Activated CD4-positive, alpha-beta memory T cell treated with anti-CD3 and anti-CD28 coated beads, Interleukin-2, amount 10 ng/mL, durations not matched to agents 7 days and 5 days (primary cell): ENCODE measurements at regions not wholly inside any gene's neighbourhood (a gene's known extent, or its start where the extent isn't known, plus 50 kb on each side); places are given as distances from the start of the nearest gene placed in this dataset.

Experiments
- CTCF ChIA-PET: fragments of 350-600 bp; sonication (Branson Sonifier 250); formaldehyde crosslinking; loops from one replicate; lab custom pipeline; 2021; ENCODE audit warnings: antibody characterized with exemption, inconsistent platforms; lab: Charles Lee
- POLR2A ChIA-PET: fragments of 350-600 bp; sonication (Branson Sonifier 250); formaldehyde crosslinking; loops from one replicate; lab custom pipeline; 2021; ENCODE audit warnings: antibody characterized with exemption; lab: Charles Lee
- DNase-seq: peaks from one replicate; pipeline ENCODE4 v3.0.0-alpha.2; 2020
- H3K27ac Mint-ChIP-seq: one replicate; pipeline ENCODE4 v1.8.0; 2021; ENCODE audit warnings: mild to moderate bottlenecking, mixed read lengths
- H3K27me3 Mint-ChIP-seq: one replicate; pipeline ENCODE4 v1.8.0; 2021; ENCODE audit warnings: mixed read lengths
- H3K36me3 Mint-ChIP-seq: one replicate; pipeline ENCODE4 v1.8.0; 2021; ENCODE audit warnings: low read depth, mixed read lengths
- H3K4me1 Mint-ChIP-seq: one replicate; pipeline ENCODE4 v1.8.0; 2021; ENCODE audit warnings: mixed read lengths
- H3K4me3 Mint-ChIP-seq: one replicate; pipeline ENCODE4 v1.8.0; 2021; ENCODE audit warnings: mild to moderate bottlenecking, mixed read lengths
- H3K9me3 Mint-ChIP-seq: one replicate; pipeline ENCODE4 v1.8.0; 2021; ENCODE audit warnings: mixed read lengths

GRCh38 chr9:113694912-113695311 lies 181.2 kb upstream of the ZNF618 start:
- H3K27me3 Mint-ChIP-seq, result peaks cover 8% of the 10 kb centered on the region
- H3K36me3 Mint-ChIP-seq, result no peaks in the 10 kb centered on the region
- H3K4me1 Mint-ChIP-seq, result peaks cover 5% of the 10 kb centered on the region
- ChIA-PET CTCF (no interaction called here), POLR2A (no interaction called here)
- H3K4me3 Mint-ChIP-seq, result no peak overlapping the region
- no peak overlapping the region for H3K27ac Mint-ChIP-seq
- no peak for DNase-seq
- no peaks in the 10 kb centered on the region for H3K9me3 Mint-ChIP-seq

GRCh38 chr9:113695440-113695851 lies 180.7 kb upstream of the ZNF618 start:
- no peak overlapping the region for H3K4me3 Mint-ChIP-seq
- ChIA-PET CTCF (interaction anchor here (0.6 kb wide), 1 partner anchor 103 kb away, joined by 3 read pairs; no protein-coding TSS in a partner anchor), POLR2A (no interaction called here)
- no peaks in the 10 kb centered on the region for H3K36me3 Mint-ChIP-seq
- peaks cover 6% of the 10 kb centered on the region for H3K27me3 Mint-ChIP-seq
- H3K9me3 Mint-ChIP-seq, result no peaks in the 10 kb centered on the region
- peaks cover 3% of the 10 kb centered on the region for H3K4me1 Mint-ChIP-seq
- H3K27ac Mint-ChIP-seq, result no peak overlapping the region
- no peak for DNase-seq

GRCh38 chr9:113695901-113696300 lies 180.2 kb upstream of the ZNF618 start:
- POLR2A ChIA-PET, result no interaction called here
- peaks cover 1% of the 10 kb centered on the region for H3K9me3 Mint-ChIP-seq
- CTCF ChIA-PET, result no interaction called here
- no peak for DNase-seq
- H3K4me1 Mint-ChIP-seq, result peaks cover 3% of the 10 kb centered on the region
- no peak overlapping the region for H3K4me3 Mint-ChIP-seq
- no peaks in the 10 kb centered on the region for H3K36me3 Mint-ChIP-seq
- H3K27ac Mint-ChIP-seq, result no peak overlapping the region
- H3K27me3 Mint-ChIP-seq, result peaks cover 6% of the 10 kb centered on the region

- Mint-ChIP-seq H3K9me3 (peaks cover 4% of the 10 kb centered on the region), H3K36me3 (no peaks in the 10 kb centered on the region), H3K4me1 (no peaks in the 10 kb centered on the region), H3K27me3 (peaks cover 2% of the 10 kb centered on the region), H3K27ac (no peak overlapping the region), H3K4me3 (no peak overlapping the region)
- POLR2A ChIA-PET, result no interaction called here
- DNase-seq, result no peak
- CTCF ChIA-PET, result no interaction called here
Measured at GRCh38 chr9:113701774-113702755, 174.0 kb upstream of the ZNF618 start.

- no peak for DNase-seq
- Mint-ChIP-seq H3K36me3 (no peaks in the 10 kb centered on the region), H3K27ac (no peak overlapping the region), H3K9me3 (peaks cover 8% of the 10 kb centered on the region), H3K4me1 (no peaks in the 10 kb centered on the region), H3K4me3 (no peak overlapping the region), H3K27me3 (peaks cover 2% of the 10 kb centered on the region)
- POLR2A ChIA-PET, result no interaction called here
- CTCF ChIA-PET, result no interaction called here
Measured at GRCh38 chr9:113705306-113705927, 170.7 kb upstream of the ZNF618 start.

- Mint-ChIP-seq H3K9me3 (peaks cover 7% of the 10 kb centered on the region), H3K4me1 (no peaks in the 10 kb centered on the region), H3K36me3 (no peaks in the 10 kb centered on the region), H3K27me3 (peaks cover 2% of the 10 kb centered on the region), H3K4me3 (no peak overlapping the region), H3K27ac (no peak overlapping the region)
- POLR2A ChIA-PET, result no interaction called here
- no peak for DNase-seq
- CTCF ChIA-PET, result no interaction called here
Measured at GRCh38 chr9:113705928-113706519, 170.1 kb upstream of the ZNF618 start.

GRCh38 chr9:113707953-113708695 lies 168.0 kb upstream of the ZNF618 start:
- no peak for DNase-seq
- Mint-ChIP-seq H3K9me3 (peaks cover 7% of the 10 kb centered on the region), H3K4me3 (no peak overlapping the region), H3K27me3 (no peaks in the 10 kb centered on the region), H3K36me3 (no peaks in the 10 kb centered on the region), H3K27ac (no peak overlapping the region), H3K4me1 (no peaks in the 10 kb centered on the region)
- ChIA-PET CTCF (no interaction called here), POLR2A (no interaction called here)

- ChIA-PET CTCF (no interaction called here), POLR2A (no interaction called here)
- Mint-ChIP-seq H3K36me3 (no peaks in the 10 kb centered on the region), H3K4me3 (no peak overlapping the region), H3K27me3 (peaks cover 3% of the 10 kb centered on the region), H3K27ac (no peak overlapping the region), H3K9me3 (peaks cover 7% of the 10 kb centered on the region), H3K4me1 (no peaks in the 10 kb centered on the region)
- no peak for DNase-seq
Measured at GRCh38 chr9:113708821-113709713, 167.0 kb upstream of the ZNF618 start.

GRCh38 chr9:113709721-113710120 lies 166.4 kb upstream of the ZNF618 start:
- peaks cover 7% of the 10 kb centered on the region for H3K9me3 Mint-ChIP-seq
- no peak for DNase-seq
- no peak overlapping the region for H3K4me3 Mint-ChIP-seq
- CTCF ChIA-PET, result no interaction called here
- H3K27ac Mint-ChIP-seq, result no peak overlapping the region
- H3K36me3 Mint-ChIP-seq, result no peaks in the 10 kb centered on the region
- H3K4me1 Mint-ChIP-seq, result no peaks in the 10 kb centered on the region
- H3K27me3 Mint-ChIP-seq, result peaks cover 3% of the 10 kb centered on the region
- POLR2A ChIA-PET, result no interaction called here

- Mint-ChIP-seq H3K27me3 (peaks cover 3% of the 10 kb centered on the region), H3K9me3 (peaks cover 7% of the 10 kb centered on the region), H3K27ac (no peak overlapping the region), H3K36me3 (no peaks in the 10 kb centered on the region), H3K4me1 (no peaks in the 10 kb centered on the region), H3K4me3 (no peak overlapping the region)
- ChIA-PET CTCF (no interaction called here), POLR2A (no interaction called here)
- DNase-seq, result no peak
Measured at GRCh38 chr9:113711251-113711650, 164.9 kb upstream of the ZNF618 start.

GRCh38 chr9:113712053-113712452 lies 164.1 kb upstream of the ZNF618 start:
- no peaks in the 10 kb centered on the region for H3K36me3 Mint-ChIP-seq
- H3K4me1 Mint-ChIP-seq, result no peaks in the 10 kb centered on the region
- POLR2A ChIA-PET, result no interaction called here
- no peak overlapping the region for H3K4me3 Mint-ChIP-seq
- no peak for DNase-seq
- no peak overlapping the region for H3K27ac Mint-ChIP-seq
- CTCF ChIA-PET, result no interaction called here
- peaks cover 5% of the 10 kb centered on the region for H3K9me3 Mint-ChIP-seq
- H3K27me3 Mint-ChIP-seq, result peaks cover 3% of the 10 kb centered on the region

- H3K9me3 Mint-ChIP-seq, result no peaks in the 10 kb centered on the region
- ChIA-PET POLR2A (no interaction called here), CTCF (no interaction called here)
- no peaks in the 10 kb centered on the region for H3K36me3 Mint-ChIP-seq
- H3K27ac Mint-ChIP-seq, result no peak overlapping the region
- peaks cover 3% of the 10 kb centered on the region for H3K27me3 Mint-ChIP-seq
- no peaks in the 10 kb centered on the region for H3K4me1 Mint-ChIP-seq
- DNase-seq, result no peak
- no peak overlapping the region for H3K4me3 Mint-ChIP-seq
Measured at GRCh38 chr9:113715086-113715485, 161.0 kb upstream of the ZNF618 start.
